NCI-H128 (cell line): ENCODE measurements at regions not wholly inside any gene's neighbourhood (a gene's known extent, or its start where the extent isn't known, plus 50 kb on each side); places are given as distances from the start of the nearest gene placed in this dataset.

Experiments
- DNase-seq: peaks from one replicate; lab custom pipeline; 2025; ENCODE audit not compliant: unreplicated experiment; lab: John Stamatoyannopoulos, UW

- peak; percentile 68 for DNase-seq
Observed at GRCh38 chr16:52597772-52598483, 51.0 kb upstream of the TOX3 start.

GRCh38 chr16:52597073-52597771 is 50.3 kb upstream of the TOX3 start:
- DNase-seq = no peak
